GM12891 (cell line): ENCODE measurements at regions not wholly inside any gene's neighbourhood (a gene's known extent, or its start where the extent isn't known, plus 50 kb on each side); places are given as distances from the start of the nearest gene placed in this dataset.

Experiments
- POLR2A ChIP-seq: IDR thresholded peaks from 2 replicates; pipeline ENCODE4 v1.6.1; 2011; ENCODE audit warnings: low read depth, low read length, control low read depth
- POLR2AphosphoS5 ChIP-seq: IDR thresholded peaks from 2 replicates; pipeline ENCODE4 v1.6.1; 2011; ENCODE audit warnings: low read depth, low read length, control low read depth
- TAF1 ChIP-seq: IDR thresholded peaks from 2 replicates; pipeline ENCODE4 v1.6.1; 2011; ENCODE audit warnings: low read depth, low read length, control low read depth

- TF ChIP-seq TAF1 (no peak), POLR2AphosphoS5 (no peak), POLR2A (no peak)
Observed at GRCh38 chr7:41292487-41292886, 410.4 kb downstream of the INHBA start.
